C4-2B (cell line): ENCODE measurements at regions not wholly inside any gene's neighbourhood (a gene's known extent, or its start where the extent isn't known, plus 50 kb on each side); places are given as distances from the start of the nearest gene placed in this dataset.

Experiments
- CTCF ChIP-seq: fragments of 450-650 bp; conservative IDR thresholded peaks from 2 replicates; pipeline ENCODE4 v1.5.1; 2017; ENCODE audit warnings: mild to moderate bottlenecking
- ZFX ChIP-seq: fragments of 450-650 bp; IDR thresholded peaks from 2 replicates; pipeline ENCODE4 v1.6.1; 2017

GRCh38 chrX:113728937-113729336 lies 854.9 kb upstream of the HTR2C start:
- TF ChIP-seq CTCF (no peak), ZFX (no peak)
